LNCAP (cell line): ENCODE measurements at regions not wholly inside any gene's neighbourhood (a gene's known extent, or its start where the extent isn't known, plus 50 kb on each side); places are given as distances from the start of the nearest gene placed in this dataset.

Source experiments
- CTCF ChIP-seq: fragments of 450-650 bp; IDR thresholded peaks from 2 replicates; pipeline ENCODE4 v1.5.1; 2017; ENCODE audit warnings: mild to moderate bottlenecking

GRCh38 chr5:125034331-125034730 is 287.9 kb upstream of the ZNF608 start:
- TF ChIP-seq CTCF = no peak

DNA sequence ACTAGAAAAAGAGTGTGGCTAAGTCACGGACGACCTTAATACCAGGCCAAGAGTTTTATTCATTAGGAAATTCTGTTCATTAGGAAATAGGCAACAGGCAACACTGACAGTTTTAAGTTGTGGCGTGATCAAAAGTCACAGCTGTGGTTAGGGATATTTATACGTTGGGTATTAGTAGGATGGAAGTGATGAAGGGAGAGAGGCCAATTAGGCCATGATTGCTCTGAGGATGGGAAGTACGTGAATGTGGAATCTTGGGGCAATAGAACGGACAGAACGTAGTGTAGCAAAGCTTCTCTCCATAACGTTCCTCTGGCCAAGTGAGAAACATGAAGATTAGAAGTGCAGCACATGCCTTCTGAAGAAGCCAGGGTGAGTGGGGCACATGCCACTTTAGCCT is 290.1 kb upstream of the ZNF608 start:
- no peak for TF ChIP-seq CTCF

GRCh38 chr5:125037020-125037419 is 290.6 kb upstream of the ZNF608 start:
- no peak for TF ChIP-seq CTCF

DNA sequence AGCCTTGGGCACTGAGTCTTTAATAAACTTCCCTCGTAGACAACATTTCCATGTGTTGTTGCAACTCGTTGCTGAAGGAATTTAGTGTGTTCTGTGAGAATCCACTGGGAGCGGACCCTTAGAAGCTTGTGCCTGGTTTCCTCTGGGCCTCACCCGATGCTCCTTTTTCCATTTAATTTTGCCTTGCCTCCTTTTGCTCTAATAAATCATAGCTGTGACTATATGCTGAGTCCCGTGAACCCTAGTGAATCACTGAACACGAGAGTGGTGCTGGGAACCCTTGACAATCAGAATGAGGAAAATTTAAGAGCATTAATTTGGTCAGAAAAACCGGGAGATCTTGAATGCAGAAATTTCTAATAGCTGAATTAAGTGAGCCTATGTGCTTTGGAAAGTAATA is 291.1 kb upstream of the ZNF608 start:
- no peak for TF ChIP-seq CTCF

GRCh38 chr5:125038477-125038876 is 292.0 kb upstream of the ZNF608 start:
- no peak for TF ChIP-seq CTCF

- no peak for TF ChIP-seq CTCF
Observed at GRCh38 chr5:125041798-125042197, 295.4 kb upstream of the ZNF608 start.

GRCh38 chr5:125042261-125042890 is 295.9 kb upstream of the ZNF608 start:
- TF ChIP-seq CTCF = no peak

GRCh38 chr5:125043781-125044391 is 297.4 kb upstream of the ZNF608 start:
- no peak for TF ChIP-seq CTCF
